NCI-H526 (cell line): ENCODE measurements at regions not wholly inside any gene's neighbourhood (a gene's known extent, or its start where the extent isn't known, plus 50 kb on each side); places are given as distances from the start of the nearest gene placed in this dataset.
A peak's percentile ranks its signal among the peaks of the same experiment; 100 is the strongest.
"Not testable (repeated sequence)": the region's sequence is repeated elsewhere in the genome, so short reads cannot be mapped to it uniquely, and the experiment has no call there.

ENCODE experiments used
- DNase-seq, 2 experiments: peaks; one replicate each; lab custom pipeline; 2025; lab: John Stamatoyannopoulos, UW

DNA sequence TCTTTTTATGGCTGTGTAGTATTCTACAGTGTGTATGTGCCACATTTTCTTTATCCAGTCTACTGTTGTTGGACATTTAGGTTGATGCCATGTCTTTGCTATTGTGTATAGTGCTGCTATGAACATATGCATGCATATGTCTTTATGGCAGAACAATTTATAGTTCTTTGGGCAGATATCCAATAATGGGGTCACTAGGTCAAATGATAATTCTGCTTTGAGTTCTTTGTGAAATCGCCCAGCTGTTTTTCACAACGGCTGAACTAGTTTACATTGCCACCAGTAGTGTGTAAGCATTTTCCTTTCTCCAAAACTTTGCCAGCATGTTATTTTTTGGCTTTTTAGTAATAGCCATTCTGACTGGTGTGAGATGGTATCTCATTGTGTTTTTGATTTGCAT lies 214.8 kb upstream of the TMEM229A start:
- no peak for DNase-seq

DNA sequence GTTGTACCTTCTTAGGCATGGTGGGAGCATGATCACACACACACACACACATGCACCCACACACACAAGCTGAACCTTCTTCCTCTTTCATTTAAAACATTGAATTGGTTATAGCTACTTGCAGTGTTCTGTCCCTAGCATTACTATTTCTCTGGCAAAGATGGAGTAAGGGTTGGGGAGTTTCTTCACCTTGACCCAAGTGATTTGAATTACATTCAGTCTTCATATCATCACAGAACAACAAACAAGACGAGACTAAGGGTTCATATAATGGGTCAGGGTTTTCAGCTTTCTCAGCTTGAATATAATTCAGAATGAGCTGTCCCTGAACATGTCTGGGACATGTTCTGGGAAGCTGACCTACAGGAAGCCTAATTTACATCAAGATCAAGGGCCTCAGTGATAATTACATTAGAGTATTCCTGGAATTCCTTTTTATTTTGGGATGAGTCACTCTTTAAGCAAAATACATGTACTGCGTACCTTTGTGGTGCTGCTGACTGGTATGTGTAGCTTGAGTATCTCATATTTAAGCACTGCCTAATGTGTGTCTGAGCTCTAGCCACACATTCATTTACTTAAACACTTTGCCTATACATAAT lies 213.5 kb upstream of the TMEM229A start:
- DNase-seq = no peak

DNA sequence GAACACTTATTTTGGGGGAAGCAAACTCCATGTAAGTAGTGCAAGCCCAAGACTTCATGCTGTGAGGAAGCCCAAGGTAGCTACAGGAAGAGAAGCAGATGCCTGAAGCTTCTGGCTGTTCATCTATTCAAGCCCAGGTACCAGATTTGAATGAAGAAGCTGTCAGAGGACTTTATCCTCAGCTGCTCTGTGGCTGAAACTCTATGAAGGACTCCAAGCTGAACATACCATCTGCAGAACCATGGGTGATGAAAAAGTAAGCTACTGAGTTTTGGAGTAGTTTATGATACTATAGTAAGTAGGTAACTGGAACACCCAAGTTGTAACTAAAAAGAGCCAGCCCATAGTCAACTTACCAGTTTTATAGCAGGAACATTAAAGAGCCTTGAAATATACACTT lies 211.6 kb upstream of the TMEM229A start:
- DNase-seq = not testable (repeated sequence)

DNA sequence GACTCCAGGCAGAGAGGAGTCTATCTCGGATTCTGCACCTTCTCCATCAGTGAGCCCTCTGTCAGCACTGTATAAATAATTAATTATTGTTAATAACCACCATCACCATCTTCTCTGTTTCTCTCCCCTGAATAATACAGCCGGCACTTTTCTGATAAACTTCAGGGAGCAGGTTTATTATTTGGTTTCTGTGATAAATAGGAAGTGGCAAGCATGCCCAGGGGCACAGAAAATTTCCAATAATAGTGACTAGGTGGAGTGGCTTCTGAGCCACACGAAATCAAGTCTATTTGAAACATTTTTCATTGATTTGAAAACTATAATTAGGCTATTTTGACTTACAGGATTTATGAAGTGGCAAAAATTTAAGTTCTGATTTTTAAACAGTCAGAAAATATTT lies 186.8 kb upstream of the TMEM229A start:
- DNase-seq = no peak

DNA sequence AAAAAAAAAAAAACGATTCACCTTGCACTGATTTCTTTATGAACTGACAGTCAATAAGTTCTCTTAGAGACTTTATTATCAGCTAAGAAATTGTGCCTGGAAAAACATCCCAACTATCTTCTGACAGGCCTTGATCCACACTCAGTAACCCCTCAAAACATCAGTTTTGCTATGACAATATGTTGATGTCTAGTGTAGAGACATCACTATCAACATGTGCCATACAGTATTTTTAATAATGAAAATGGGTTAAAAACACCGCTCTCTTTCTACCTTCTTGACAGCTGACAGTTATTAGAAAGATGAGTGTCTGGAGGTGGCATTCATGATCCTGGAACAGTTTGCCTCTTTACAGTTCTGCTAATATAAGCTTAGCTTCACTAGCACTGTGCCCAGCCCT lies 175.8 kb upstream of the TMEM229A start:
- DNase-seq = no peak

DNA sequence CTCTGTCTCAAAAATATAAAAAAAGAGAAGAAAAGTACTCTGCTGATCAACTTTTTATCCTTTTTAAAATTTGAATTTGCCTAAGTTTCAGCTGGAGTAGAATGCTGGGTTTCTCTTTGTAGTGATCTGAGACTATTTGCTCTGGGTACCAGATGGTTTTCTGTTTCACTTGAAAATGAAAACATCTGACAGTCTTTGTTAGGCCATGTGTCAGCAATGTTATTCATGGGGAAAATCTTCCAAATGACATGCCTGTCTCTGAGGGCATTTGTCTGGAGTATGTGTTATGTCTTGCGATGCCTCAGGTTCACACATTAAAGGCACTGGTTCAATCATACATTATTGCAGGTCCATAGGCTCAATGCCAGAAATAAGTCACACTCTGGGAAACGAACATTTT lies 175.3 kb upstream of the TMEM229A start:
- no peak for DNase-seq

DNA sequence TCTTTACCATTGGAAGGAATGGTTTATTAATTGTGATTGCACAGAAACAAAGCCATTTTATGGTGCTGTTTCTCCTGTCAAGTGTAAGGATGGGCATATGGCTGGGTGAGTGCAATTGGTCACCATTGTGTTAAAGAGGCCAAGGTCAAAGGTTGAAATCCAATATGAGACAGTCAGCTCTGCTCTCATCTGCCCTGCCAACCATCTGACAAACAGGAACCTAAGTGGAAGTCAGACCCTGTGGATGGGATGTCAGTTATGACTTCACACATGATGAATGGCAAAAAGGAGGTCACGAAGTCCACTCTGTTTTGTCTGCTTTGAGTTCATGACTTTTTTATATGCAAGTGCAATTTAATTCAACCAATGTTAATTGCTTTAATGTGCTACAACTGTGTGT lies 172.7 kb upstream of the TMEM229A start:
- DNase-seq = no peak

DNA sequence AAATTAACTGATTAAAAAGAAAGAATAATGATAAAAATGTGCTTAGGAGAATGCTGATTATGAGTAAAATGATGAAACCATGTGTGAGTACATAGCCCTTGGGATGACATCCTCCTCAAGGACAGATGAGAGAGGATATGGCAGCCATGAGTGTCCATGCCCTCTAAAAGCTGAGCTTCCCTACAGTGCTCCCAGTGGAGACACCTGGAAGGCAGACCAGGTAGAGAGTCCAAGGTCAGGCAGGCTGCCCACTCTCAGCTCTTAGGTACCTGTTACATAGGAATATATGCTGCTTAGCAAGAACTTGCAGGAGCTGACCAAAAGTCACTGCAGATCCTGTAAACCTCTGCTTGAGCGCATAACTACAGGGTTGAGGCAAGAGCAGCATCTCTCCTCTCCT lies 169.7 kb upstream of the TMEM229A start:
- no peak for DNase-seq

DNA sequence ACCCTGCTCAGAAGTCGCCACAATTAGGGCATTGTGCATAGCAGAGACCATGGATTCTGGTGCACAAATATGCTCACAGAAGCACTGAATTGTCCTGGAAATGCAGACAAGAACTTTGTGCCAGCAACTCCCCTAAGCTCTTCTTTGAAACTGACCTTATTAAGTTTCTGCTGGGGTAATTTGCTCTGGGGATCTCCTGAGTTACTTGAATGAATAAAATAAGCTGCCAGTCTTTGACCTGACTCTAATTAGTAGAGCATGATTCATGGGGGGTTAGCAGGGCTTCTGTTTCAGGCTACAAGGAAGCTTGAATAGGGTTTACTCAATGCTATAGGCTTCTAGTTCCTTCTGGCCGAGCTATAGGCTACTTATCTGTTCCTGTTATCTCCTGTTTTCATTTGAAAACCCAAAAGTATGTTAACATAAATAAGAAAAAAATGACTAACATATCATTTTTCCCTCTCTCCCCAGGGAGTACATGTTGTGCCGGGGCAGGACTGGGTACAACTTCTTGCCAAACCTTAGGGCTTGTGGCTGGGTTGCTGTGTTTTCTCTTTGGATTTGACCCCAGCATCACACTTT lies 169.0 kb upstream of the TMEM229A start:
- no peak for DNase-seq

DNA sequence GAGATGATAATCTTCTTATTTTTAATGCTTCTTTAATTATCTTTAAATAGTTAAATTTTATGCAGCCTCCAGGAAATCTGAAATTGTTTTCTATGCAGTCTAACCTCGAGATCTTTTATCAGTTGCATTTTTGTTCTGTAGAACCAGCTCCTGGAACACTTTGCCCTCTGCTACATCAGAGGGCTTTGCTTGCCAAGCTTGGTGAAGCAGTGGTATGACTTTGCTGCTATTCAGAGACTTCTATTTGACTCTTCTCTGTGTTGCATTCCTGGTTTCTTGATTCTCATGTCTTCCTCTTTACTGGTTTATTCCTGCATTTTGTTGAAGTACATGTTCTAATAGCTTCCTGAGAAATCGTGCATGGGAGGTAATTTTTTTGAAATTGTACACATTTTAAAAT lies 163.7 kb upstream of the TMEM229A start:
- no peak for DNase-seq

DNA sequence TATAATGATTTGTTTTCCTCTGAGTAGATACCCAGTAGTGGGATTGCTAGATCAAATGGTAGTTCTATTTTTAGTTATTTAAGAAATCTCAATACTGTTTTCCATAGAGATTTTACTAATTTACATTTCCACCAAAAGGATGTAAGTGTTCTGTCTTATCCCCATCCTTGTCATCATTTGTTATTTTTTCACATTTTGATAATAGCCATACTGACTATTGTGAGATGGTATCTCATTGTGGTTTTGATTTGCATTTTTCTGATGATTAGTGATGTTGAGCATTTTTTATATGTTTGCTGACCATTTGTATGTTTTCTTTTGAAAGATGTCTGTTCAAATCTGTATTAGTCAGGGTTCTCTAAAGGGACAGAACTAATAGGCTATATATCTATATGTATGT lies 160.0 kb upstream of the TMEM229A start:
- DNase-seq = no peak

DNA sequence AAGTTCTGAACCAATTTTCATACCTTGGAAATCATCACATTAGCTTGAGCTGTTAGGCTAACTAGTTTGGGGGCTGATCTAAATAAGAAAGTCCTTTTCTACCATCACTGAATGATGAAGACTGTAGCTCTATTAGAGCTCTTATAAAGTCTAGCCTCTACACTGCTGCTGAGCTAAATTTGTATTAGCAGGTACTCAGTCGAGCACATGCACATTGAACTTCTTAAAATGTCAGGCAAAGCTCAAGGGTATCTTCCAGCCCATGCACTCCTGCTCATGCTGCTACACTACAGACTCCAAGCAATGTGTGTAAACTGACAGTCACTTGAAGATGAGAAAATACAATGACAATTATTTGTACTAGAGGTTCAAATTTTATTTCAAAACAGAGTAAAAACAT lies 158.8 kb upstream of the TMEM229A start:
- DNase-seq = no peak

DNA sequence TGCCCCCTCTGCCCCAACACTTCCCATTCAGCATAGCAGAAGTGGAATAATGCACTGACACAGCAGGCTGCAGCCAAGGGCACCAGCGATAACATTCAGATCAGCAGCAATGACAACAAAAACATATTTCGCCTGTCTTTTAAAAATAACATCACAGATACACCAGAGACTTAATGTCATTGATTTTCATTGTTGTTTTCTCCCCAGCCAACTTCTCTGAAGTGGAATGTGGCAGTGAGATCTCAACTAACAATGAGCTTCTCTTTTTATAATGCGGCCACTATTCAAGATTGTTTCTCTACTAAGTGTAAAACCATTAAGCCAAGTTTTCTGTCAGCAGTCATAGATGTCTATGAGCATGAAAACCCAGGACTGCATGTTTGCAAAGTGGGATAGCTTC lies 158.2 kb upstream of the TMEM229A start:
- no peak for DNase-seq

DNA sequence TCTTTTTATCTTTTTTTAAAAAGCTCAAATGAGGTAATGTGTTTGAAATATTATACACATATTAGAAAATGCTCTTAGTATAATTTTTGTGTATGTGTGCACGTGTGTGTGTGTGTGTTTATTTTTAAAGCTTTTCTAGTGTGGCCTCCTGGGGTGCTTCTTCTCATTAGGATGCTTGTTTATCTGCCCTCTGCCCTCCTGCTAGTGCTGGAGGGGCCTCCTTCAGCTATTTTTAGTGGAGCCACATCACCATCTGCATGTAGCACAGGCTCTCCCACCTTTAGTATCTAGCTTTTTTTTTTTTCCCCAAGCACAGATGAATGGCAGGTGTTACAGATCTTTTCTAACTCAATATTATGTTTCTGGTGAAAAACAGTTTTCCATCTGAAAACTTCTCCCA lies 155.7 kb upstream of the TMEM229A start:
- DNase-seq = no peak

DNA sequence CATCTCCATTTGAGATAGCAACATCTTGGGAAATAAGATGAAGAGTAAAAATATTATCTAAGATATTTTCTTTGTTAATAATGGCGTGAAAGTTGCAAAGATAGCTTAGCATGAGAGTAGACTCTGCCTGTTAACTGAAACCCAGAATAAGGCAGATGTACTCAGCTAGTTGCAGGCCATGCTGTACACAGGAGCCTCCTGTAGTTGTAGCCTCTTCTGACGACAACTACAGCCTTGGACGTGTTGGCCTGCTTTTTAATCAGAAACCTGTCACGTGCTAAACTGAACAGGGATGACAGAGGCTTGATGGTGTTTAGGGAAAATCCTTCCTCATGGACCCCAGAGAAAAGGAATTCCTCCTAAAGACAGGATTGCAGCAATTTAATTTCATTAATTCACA lies 155.1 kb upstream of the TMEM229A start:
- no peak for DNase-seq

DNA sequence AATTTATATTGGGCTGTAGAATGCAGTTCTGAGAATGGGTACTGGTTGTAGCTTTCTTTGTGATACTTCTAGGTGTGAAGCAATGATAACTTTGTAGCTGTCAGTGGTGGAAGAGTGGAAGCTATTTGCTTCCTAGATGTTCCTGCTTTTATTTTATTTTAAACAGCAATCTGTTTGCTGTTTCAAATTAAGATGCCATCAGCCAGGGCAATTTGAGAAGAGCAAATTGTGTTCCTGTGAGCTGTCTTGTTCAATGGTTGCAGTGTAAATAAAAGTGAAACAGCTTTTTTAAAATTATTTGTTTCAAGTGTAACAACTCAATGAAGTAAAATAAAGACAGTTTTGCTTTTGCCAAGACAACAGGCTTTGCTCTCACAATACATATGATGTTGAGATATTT lies 150.8 kb upstream of the TMEM229A start:
- no peak for DNase-seq

DNA sequence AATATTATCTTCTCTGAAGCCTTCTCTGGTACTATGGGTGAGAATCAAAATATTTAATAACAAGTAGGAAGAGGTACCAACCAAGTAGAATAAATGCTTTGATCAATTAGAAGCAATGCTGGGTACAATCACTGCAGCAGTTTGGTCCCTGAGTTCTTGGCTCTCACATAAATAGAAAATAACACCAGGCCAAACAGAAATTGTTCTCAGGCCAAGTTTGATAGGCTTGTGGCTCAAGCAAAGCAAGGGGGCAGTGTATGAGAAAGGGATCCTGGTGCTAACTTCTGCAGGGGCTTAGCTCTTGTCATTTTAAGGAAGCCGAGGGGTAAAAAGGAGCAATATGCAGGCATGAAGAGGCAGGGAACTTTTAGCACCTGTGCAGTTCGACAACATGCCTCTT lies 146.8 kb upstream of the TMEM229A start:
- DNase-seq = no peak

DNA sequence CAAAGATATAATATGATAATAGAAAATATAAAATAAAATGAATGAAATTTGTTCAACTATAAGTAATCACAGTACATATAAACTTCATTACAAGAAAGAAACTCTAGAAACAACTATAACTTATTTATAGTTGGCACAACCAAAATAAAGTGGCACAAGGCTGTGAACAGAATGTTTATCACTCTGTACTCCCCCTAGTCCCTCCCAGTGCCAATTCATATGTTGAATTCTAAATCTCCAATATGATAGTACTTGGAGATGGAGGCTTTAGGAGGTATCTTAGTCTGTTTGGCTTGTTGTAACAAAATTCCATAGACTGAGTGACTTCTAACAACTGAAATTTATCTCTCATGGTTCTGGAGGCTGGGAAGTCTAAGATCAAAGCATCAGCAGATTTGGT lies 145.0 kb upstream of the TMEM229A start:
- no peak for DNase-seq

DNA sequence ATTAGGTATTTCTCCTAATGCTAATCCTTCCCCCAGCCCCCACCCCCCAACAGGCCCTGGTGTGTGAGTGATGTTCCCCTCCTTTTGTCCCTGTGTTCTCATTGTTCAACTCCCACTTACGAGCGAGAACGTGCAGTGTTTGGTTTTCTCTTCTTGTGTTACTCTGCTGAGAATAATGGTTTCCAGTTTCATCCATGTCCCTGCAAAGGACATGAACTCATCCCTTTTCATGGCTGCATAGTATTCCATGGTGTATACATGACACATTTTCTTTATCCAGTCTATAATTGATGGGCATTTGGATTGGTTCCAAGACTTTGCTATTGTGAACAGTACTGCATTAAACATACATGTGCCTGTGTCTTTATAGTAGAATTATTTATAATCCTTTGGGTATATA lies 138.9 kb upstream of the TMEM229A start:
- DNase-seq = not testable (repeated sequence)

DNA sequence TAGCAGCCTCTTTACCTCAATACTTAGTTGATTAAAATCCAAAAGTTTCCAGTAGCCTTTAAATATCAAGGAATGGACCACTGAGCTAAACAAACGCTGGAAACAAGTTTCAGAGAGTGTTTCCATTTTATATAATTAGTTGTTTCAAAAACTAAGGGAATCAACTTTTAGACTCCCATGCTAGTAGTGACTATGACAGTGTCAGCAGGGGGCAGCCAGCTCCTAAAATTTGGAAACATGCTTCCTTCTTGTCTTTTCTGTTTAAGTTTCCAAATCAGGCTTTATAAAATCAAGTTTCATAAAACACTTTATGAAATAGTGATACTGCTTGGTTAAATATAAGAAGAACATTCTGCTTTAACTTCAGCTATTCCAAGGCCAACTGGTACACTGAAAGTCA lies 138.2 kb upstream of the TMEM229A start:
- peak in 1 of 2 experiments; percentile 32 for DNase-seq

DNA sequence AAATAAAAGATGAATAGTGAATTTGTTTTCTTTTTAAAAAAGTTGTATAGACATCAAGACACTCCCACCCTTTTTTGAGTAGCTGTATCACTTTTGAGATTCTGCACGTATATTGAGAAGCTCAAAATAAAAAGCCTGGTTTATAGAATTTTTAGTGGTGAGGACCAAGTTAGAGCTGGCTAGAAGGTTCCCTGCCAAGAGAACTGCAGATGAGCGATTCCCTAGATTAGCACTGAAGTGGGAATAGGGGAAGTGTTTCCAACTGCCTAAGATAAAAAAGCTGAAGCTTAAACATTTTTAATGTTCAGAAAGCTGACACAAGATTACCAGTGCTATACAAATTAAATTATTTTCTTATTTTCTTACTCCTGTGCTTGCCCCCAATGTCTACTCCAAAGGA lies 135.7 kb upstream of the TMEM229A start:
- no peak for DNase-seq

DNA sequence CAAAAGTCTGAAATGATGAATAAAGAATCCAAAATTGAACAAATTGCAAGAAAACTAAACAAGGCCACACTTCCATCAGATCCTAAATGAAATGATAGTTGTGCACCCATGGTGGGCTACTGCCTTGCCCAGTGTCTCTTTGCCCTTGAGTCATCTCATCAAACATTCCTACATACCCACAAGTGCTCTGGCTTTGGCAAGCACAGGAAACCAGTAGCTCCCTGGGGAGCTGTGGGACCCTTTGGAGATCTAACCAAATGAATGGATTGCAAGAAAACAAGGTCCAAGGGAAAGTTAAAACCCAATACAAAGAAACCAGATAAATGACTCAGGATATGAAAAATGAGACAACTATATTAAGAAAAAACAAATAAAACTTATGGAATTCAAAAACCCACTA lies 129.8 kb upstream of the TMEM229A start:
- no peak for DNase-seq

DNA sequence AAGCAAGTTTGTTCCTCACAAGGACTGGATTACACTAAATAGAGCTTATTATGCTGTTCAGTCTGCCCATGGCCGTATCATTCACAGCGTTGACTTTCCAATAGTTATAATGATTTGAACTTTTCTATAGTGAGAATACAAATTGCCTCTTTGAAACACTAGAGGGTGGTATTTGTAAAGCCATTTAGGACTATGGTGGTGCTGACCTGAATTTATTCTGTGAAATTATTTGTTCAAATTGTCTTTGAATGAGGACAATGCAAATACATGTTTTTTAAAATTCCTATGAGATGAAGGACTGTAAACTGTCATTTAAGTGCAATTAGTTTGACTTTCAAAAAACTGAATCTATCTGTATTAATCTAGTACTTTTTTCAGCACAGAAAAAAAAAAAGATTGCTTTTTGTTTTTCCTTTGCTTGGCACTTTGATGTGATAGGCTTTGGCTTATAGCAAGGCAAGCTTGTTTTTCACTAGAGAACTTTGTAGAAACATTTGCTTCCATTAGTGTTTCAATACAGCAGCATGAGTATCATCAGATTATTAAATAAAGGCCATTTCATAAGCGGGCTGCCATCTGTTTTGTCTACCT lies 122.7 kb upstream of the TMEM229A start:
- peak; percentile 36 to 80 for DNase-seq
